GM18502 (cell line): ENCODE measurements at regions not wholly inside any gene's neighbourhood (a gene's known extent, or its start where the extent isn't known, plus 50 kb on each side); places are given as distances from the start of the nearest gene placed in this dataset.
"Not testable (repeated sequence)": the region's sequence is repeated elsewhere in the genome, so short reads cannot be mapped to it uniquely, and the experiment has no call there.

Source experiments
- ATAC-seq: cut with Tn5 transposase; IDR thresholded peaks from one replicate; pipeline ENCODE4 v1.9.1; 2021; ENCODE audit warnings: mild to moderate bottlenecking; ENCODE audit not compliant: unreplicated experiment, poor library complexity

- no peak for ATAC-seq
Measured at GRCh38 chr12:28767836-28768348, 381.2 kb upstream of the FAR2 start.

DNA sequence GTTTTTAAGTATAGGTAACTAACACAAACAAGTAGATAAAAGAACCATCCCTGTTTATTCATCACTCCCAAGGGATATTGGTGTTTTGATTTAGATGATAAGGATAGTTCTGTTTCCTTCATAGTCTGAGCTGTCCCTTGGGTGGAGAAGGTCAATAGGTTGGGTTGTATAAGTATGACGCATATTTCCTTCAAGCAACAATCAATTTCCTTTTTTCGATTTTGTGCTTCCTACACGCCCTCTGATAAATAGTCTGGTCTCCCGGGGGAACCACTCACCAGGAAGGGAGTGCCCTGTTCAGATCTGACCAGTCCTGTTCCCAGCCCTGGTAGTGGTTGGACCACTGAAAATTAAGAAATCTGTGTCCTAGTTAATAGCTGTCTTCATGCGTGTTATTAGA, 378.8 kb upstream of the FAR2 start:
- ATAC-seq: no peak

GRCh38 chr12:28771968-28772367, 377.1 kb upstream of the FAR2 start:
- no peak for ATAC-seq

GRCh38 chr12:28775556-28775955, 373.5 kb upstream of the FAR2 start:
- ATAC-seq: no peak

DNA sequence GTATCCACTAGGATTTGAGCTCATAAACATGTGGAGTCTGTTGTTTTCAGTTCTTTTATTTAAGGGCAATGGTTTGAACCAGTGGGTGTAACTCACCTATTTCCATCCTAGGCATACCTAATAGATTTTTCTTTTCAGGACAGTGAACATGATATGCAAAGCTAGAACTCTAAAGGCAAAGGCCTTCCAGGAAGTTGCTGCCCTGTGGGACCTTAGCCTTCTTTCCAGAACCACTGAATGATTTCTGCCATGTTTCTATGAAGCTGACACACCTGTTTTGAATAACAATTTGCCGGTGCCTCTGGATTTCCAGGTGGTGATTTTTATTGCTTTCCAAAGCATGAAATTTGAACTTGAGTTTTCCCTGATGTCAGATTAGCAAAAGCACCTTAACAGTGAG, 372.9 kb upstream of the FAR2 start:
- ATAC-seq: no peak

- no peak for ATAC-seq
Measured at GRCh38 chr12:28776913-28777422, 372.1 kb upstream of the FAR2 start.

GRCh38 chr12:28777603-28778365, 371.3 kb upstream of the FAR2 start:
- ATAC-seq: no peak

DNA sequence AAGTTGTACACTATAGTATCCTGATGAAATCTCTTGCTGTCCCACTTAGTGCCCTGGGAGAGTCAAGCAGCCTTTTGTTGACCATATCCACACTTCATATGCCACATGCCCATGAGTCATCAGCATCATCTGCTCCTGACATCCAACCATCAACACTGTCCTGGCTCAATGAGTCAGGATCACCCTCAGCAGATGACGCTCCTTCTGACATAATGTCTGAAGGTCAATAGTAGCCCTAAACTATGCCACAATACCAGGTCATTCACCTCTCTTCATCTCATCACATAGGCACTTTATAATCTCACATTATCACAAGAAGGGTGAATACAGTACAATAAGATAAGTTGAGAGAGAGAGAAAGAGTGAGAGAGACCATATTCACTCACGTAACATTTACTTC, 369.0 kb upstream of the FAR2 start:
- no peak for ATAC-seq

- no peak for ATAC-seq
Measured at GRCh38 chr12:28780960-28781359, 368.1 kb upstream of the FAR2 start.

- ATAC-seq: no peak
Measured at GRCh38 chr12:28781671-28782652, 367.1 kb upstream of the FAR2 start.

GRCh38 chr12:28782812-28783211, 366.3 kb upstream of the FAR2 start:
- no peak for ATAC-seq

DNA sequence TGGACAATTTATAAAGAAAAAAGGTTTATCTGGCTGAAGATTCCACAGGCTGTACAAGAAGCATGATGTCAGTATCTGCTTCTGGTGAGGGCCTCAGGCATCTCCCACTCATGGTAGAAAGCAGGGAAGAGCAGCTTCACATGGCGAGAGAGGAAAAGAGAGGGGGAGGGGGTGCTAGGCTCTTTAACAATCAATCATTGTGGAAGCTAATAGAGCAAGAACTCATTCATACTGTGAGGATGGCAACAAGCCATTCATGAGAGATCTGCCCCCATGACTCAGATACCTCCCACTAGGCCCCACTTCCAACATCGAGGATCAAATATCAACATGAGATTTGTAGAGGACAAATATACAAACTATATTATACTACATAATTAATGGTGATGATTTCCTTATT, 361.9 kb upstream of the FAR2 start:
- ATAC-seq: no peak

DNA sequence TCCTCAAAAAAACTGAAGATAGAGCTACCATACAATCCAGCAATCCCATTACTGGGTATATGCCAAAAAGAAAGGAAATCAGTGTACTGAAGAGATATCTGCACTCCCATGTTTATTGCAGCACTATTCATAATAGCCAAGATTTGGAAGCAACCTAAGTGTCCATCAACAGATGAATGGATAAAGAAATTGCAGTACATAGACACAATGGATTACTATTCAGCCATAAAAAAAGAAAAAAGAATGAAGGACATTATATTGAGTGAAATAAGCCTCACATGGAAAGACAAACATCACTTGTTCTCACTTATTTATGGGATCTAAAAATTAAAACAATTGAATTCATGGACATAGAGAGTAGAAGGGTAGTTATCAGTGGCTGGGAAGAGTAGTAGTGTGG, 360.8 kb upstream of the FAR2 start:
- not testable (repeated sequence) for ATAC-seq

GRCh38 chr12:28793581-28794151, 355.4 kb upstream of the FAR2 start:
- no peak for ATAC-seq

DNA sequence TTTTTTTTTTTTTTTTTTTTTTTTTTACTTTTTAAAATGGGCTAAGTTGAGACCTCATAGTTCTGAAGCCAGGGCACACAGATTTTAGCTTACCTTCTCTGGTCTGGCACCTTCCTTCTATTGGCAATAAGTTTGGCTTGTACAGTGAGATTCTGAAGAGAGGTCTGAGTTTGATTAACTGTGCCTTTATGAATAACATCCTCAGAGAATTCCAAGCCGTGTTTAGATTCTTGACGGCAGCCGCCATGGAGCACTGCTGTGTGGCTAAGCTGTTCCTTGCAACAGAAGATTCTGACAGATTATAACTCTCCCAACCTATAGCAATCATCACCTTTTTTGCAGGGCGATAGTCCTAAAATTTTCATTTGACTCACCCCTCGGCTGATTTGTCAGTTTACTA, 354.9 kb upstream of the FAR2 start:
- no peak for ATAC-seq

GRCh38 chr12:28794786-28795185, 354.3 kb upstream of the FAR2 start:
- ATAC-seq: no peak

DNA sequence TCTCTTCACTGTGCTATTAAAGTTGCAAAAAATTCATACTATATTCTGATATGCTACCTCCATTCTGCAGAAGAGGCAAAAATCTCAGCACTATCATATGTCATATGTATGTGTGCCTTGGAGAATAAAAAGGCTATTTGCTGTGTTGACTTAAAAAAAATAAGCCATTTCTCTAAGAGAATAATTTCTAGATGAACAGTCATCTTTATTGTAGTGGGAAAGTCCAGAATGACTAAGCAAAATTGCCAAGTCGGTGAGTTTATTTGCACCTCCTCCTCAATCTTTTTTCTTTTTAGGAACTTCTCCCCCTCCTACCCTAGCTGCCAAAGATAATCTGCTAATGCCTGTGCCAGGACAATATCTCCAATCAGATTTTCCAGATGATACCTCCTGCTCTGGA, 353.8 kb upstream of the FAR2 start:
- ATAC-seq: no peak

DNA sequence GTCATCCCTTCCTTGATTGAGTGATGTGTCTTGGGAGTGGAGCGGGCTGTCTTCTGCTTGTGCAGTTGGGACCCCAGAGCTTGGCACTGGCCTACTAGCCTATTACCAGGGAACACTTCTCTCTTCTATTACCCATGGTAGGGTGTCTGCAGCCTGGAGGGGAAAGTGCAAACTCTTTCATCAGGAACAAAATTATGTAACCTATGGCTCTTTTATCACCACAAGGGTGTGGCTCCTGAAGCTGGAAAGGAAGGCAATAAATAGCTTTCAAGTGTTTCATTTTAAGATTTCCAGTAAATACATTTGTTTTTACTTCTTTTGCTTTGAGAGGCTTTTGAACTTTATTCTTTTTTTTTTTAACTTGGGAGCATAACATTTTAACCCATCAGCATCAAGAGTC, 349.7 kb upstream of the FAR2 start:
- no peak for ATAC-seq

GRCh38 chr12:28800129-28800528, 348.9 kb upstream of the FAR2 start:
- peak; percentile 72 for ATAC-seq

GRCh38 chr12:28802706-28803438, 346.2 kb upstream of the FAR2 start:
- ATAC-seq: no peak
